SK-N-DZ (cell line): ENCODE measurements at regions not wholly inside any gene's neighbourhood (a gene's known extent, or its start where the extent isn't known, plus 50 kb on each side); places are given as distances from the start of the nearest gene placed in this dataset.

ENCODE experiments used
- DNase-seq: peaks from one replicate; pipeline ENCODE4 v3.0.0-alpha.2; 2015; ENCODE audit warnings: low spot score

GRCh38 chr5:158644301-158644700 is 455.4 kb downstream of the EBF1 start:
- no peak for DNase-seq

GRCh38 chr5:158643840-158644239 is 455.9 kb downstream of the EBF1 start:
- DNase-seq: no peak

- no peak for DNase-seq
These were observed 456.8 kb downstream of the EBF1 start for GRCh38 chr5:158642879-158643278.

GRCh38 chr5:158641016-158641415 is 458.7 kb downstream of the EBF1 start:
- DNase-seq: peak; percentile 80

- DNase-seq: no peak
These were observed 459.1 kb downstream of the EBF1 start for GRCh38 chr5:158640593-158640980.

GRCh38 chr5:158639881-158640592 is 459.7 kb downstream of the EBF1 start:
- DNase-seq: no peak

- DNase-seq: no peak
These were observed 461.3 kb downstream of the EBF1 start for GRCh38 chr5:158638396-158638795.

GRCh38 chr5:158637039-158637438 is 462.7 kb downstream of the EBF1 start:
- DNase-seq: no peak

GRCh38 chr5:158635565-158635964 is 464.2 kb downstream of the EBF1 start:
- DNase-seq: no peak

GRCh38 chr5:158634714-158635113 is 465.0 kb downstream of the EBF1 start:
- no peak for DNase-seq

GRCh38 chr5:158629591-158630312 is 470.0 kb downstream of the EBF1 start:
- DNase-seq: no peak

GRCh38 chr5:158626718-158627117 is 473.0 kb downstream of the EBF1 start:
- DNase-seq: no peak

GRCh38 chr5:158623971-158624370 is 475.7 kb downstream of the EBF1 start:
- DNase-seq: no peak

GRCh38 chr5:158621391-158621790 is 478.3 kb downstream of the EBF1 start:
- DNase-seq: no peak

- no peak for DNase-seq
These were observed 480.5 kb downstream of the EBF1 start for GRCh38 chr5:158619083-158619788.

- no peak for DNase-seq
These were observed 481.5 kb downstream of the EBF1 start for GRCh38 chr5:158618256-158618655.

- DNase-seq: no peak
These were observed 483.0 kb downstream of the EBF1 start for GRCh38 chr5:158616707-158617106.

GRCh38 chr5:158614951-158615350 is 484.8 kb downstream of the EBF1 start:
- DNase-seq: no peak

GRCh38 chr5:158611581-158611980 is 488.1 kb downstream of the EBF1 start:
- no peak for DNase-seq

GRCh38 chr5:158610051-158610415 is 489.7 kb downstream of the EBF1 start:
- no peak for DNase-seq

- no peak for DNase-seq
These were observed 490.2 kb downstream of the EBF1 start for GRCh38 chr5:158609333-158610050.

GRCh38 chr5:158607088-158607487 is 492.6 kb downstream of the EBF1 start:
- DNase-seq: no peak
